ENCODE measurements at regions not wholly inside any gene's neighbourhood (a gene's known extent, or its start where the extent isn't known, plus 50 kb on each side); places are given as distances from the start of the nearest gene placed in this dataset.

DNA sequence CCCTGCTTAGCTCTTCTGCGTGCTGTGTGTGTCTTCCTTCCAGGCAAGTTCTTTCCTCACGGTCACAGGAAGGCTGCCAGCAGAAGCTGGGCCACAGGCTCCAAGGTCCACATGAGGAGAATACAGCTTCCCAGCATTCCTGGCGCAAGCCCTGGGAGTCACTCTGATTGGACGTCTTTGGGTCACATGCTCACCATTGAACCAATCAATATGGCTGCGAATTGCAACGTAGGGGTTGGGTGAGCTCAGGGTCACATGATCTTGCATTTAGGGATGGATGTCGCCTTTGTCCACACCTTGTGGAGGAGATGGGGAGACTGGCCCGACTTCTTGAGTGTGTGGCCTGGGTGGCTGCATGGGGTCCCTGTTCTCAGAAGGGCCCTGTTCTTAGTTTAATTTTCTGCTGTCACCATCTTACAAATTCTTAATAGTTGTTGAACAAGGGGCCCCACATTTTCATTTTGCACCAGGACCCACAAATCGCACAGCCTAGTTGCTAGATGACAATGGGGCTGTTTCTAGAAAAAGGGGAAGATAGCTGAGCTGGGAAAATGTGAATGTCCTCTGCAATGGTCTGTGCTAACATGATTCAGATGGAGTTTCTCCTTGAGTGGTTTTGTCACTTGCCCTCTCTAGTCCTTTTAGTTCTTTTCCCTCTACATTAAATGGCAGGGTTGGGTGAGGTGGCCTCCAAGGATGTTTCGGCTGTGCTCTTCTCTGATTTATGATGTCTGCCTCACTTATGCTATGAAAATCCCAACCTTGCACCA, 149.6 kb downstream of the CDH26 start:
- intact Hi-C loops (cut with micrococcal nuclease), result no loop called here
- Mint-ChIP-seq H3K36me3 (ENCODE audit: insufficient read depth, unreplicated experiment) (peaks cover 6% of the 10 kb centered on the region), H3K27me3 (ENCODE audit: insufficient read depth, unreplicated experiment) (peaks cover 37% of the 10 kb centered on the region), H3K4me3 (ENCODE audit: unreplicated experiment) (no peak overlapping the region), H3K9me3 (ENCODE audit: unreplicated experiment) (no peaks in the 10 kb centered on the region), H3K4me1 (ENCODE audit: insufficient read depth, unreplicated experiment) (no peaks in the 10 kb centered on the region), H3K27ac (ENCODE audit: low read depth, unreplicated experiment) (no peak overlapping the region)
- BruUV-seq (replicated peaks), result no TSS peak
- TF ChIP-seq, protein P1, sequence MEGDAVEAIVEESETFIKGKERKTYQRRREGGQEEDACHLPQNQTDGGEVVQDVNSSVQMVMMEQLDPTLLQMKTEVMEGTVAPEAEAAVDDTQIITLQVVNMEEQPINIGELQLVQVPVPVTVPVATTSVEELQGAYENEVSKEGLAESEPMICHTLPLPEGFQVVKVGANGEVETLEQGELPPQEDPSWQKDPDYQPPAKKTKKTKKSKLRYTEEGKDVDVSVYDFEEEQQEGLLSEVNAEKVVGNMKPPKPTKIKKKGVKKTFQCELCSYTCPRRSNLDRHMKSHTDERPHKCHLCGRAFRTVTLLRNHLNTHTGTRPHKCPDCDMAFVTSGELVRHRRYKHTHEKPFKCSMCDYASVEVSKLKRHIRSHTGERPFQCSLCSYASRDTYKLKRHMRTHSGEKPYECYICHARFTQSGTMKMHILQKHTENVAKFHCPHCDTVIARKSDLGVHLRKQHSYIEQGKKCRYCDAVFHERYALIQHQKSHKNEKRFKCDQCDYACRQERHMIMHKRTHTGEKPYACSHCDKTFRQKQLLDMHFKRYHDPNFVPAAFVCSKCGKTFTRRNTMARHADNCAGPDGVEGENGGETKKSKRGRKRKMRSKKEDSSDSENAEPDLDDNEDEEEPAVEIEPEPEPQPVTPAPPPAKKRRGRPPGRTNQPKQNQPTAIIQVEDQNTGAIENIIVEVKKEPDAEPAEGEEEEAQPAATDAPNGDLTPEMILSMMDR (IDR thresholded peaks at IDR 0.05; ENCODE audit: unreplicated experiment), result no peak
- no peak for DNase-seq (ENCODE audit: unreplicated experiment)
- ChIA-PET CTCF (interaction anchor here (0.5 to 0.8 kb wide), 2 partner anchors 14 to 1047 kb away, joined by 3 to 4 read pairs; no protein-coding TSS in a partner anchor), POLR2A (interaction anchor here (0.5 to 0.6 kb wide), 2 partner anchors 91 to 1482 kb away, joined by 3 read pairs; no protein-coding TSS in a partner anchor)

DNA sequence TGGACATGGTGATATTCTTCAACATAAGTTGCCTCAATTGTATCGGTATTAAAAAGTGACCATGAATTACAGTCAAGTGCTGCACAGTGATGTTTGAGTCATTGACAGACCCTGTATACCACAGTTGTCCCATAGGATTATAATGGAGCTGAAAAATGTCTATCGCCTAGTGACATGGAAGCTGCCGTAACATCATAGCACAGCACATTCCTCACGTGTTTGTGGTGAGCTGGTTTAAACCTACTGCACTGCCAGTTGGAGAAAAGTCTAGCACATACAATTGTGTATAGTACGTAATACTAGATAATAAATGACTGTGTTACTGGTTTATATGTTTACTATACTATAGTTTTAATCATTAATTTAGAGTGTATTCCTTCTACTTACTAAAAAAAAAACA, 150.2 kb downstream of the CDH26 start:
- CTCF ChIA-PET, result interaction anchor here (0.6 to 1.5 kb wide), 3 partner anchors 8 to 13 kb away, joined by 3 read pairs; no protein-coding TSS in a partner anchor
- intact Hi-C loops (cut with micrococcal nuclease), result no loop called here
- Mint-ChIP-seq H3K4me1 (ENCODE audit: insufficient read depth, unreplicated experiment) (no peaks in the 10 kb centered on the region), H3K36me3 (ENCODE audit: insufficient read depth, unreplicated experiment) (peaks cover 6% of the 10 kb centered on the region), H3K27me3 (ENCODE audit: insufficient read depth, unreplicated experiment) (peaks cover 43% of the 10 kb centered on the region), H3K27ac (ENCODE audit: low read depth, unreplicated experiment) (no peak overlapping the region), H3K4me3 (ENCODE audit: unreplicated experiment) (no peak overlapping the region), H3K9me3 (ENCODE audit: unreplicated experiment) (no peaks in the 10 kb centered on the region)
- no peak for DNase-seq (ENCODE audit: unreplicated experiment)
- BruUV-seq (replicated peaks), result no TSS peak
- TF ChIP-seq, protein P1 (IDR thresholded peaks at IDR 0.05; ENCODE audit: unreplicated experiment), result no peak
- POLR2A ChIA-PET, result interaction anchor here (0.6 kb wide), 1 partner anchor 1482 kb away, joined by 3 read pairs; no protein-coding TSS in a partner anchor

DNA sequence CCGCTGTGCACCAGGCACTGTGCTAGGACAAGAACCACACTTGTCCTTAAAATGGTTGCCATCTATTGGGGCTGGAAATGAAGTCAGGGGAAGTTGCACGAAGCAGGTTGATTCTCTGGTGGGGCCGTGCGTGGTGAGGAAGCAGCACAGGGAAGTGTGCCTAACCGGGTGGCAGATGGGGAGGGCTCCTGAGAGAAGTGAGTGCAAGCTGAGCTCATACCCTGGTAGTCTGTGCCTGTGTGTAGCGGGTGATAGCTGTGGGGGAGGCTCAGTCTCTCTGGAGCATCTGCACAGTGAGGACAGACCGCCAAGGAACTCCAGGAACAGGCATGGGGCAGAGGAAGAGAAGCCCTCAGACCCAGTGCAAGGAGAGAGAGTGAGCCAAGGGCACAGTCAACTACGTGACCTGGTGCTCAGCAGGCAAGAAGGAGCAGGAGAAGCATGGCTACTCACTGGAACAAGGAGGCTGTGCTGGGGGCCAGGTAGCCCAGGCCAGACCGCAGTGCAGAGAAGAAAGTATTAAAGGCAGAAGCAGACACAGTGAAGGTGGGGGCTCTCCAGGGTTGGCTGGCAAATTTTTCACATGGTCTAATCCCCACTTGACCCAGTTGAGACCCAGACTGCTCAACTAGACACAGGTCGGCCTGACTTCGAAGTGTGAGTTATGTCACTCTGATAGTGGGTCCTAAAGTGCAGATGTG, 155.0 kb downstream of the CDH26 start:
- no peak for DNase-seq (ENCODE audit: unreplicated experiment)
- no TSS peak for BruUV-seq (replicated peaks)
- Mint-ChIP-seq H3K9me3 (ENCODE audit: unreplicated experiment) (no peaks in the 10 kb centered on the region), H3K27ac (ENCODE audit: low read depth, unreplicated experiment) (no peak overlapping the region), H3K4me1 (ENCODE audit: insufficient read depth, unreplicated experiment) (no peaks in the 10 kb centered on the region), H3K4me3 (ENCODE audit: unreplicated experiment) (no peak overlapping the region), H3K36me3 (ENCODE audit: insufficient read depth, unreplicated experiment) (no peaks in the 10 kb centered on the region), H3K27me3 (ENCODE audit: insufficient read depth, unreplicated experiment) (peaks cover 45% of the 10 kb centered on the region)
- ChIA-PET CTCF (interaction anchor here (1.2 kb wide), 1 partner anchor 24 kb away, joined by 4 read pairs; no protein-coding TSS in a partner anchor), POLR2A (no interaction called here)
- TF ChIP-seq, protein P1 (IDR thresholded peaks at IDR 0.05; ENCODE audit: unreplicated experiment), result no peak
- intact Hi-C loops (cut with micrococcal nuclease), result no loop called here

DNA sequence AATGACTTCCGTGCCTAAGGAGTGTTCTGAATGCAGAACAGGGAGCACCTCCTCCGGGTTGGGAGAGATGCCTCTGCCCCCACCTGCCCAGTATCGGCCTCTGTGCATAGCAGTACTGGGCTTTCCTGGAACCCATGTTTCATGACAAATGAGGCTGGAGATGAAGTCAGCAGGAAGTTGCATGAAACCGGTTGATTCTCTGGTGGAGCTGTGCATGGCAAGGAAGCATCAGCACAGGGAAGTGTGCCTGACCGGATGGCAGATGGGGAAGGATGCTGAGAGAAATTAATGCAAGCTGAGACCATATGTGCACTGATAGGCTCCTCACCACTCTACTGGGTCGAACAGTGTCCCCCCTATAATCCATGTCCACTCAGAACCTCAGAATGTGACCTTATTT, 155.5 kb downstream of the CDH26 start:
- Mint-ChIP-seq H3K4me1 (ENCODE audit: insufficient read depth, unreplicated experiment) (no peaks in the 10 kb centered on the region), H3K4me3 (ENCODE audit: unreplicated experiment) (no peak overlapping the region), H3K27ac (ENCODE audit: low read depth, unreplicated experiment) (no peak overlapping the region), H3K36me3 (ENCODE audit: insufficient read depth, unreplicated experiment) (no peaks in the 10 kb centered on the region), H3K9me3 (ENCODE audit: unreplicated experiment) (no peaks in the 10 kb centered on the region), H3K27me3 (ENCODE audit: insufficient read depth, unreplicated experiment) (peaks cover 46% of the 10 kb centered on the region)
- TF ChIP-seq, protein P1 (IDR thresholded peaks at IDR 0.05; ENCODE audit: unreplicated experiment), result no peak
- intact Hi-C loops (cut with micrococcal nuclease), result no loop called here
- CTCF ChIA-PET, result interaction anchor here (1.0 kb wide), 1 partner anchor 14 kb away, joined by 3 read pairs; no protein-coding TSS in a partner anchor
- POLR2A ChIA-PET, result no interaction called here
- BruUV-seq (replicated peaks), result no TSS peak
- DNase-seq (ENCODE audit: unreplicated experiment), result no peak
